22Rv1 (cell line): ENCODE measurements at regions not wholly inside any gene's neighbourhood (a gene's known extent, or its start where the extent isn't known, plus 50 kb on each side); places are given as distances from the start of the nearest gene placed in this dataset.

Experiments used
- CTCF ChIP-seq: fragments of 450-650 bp; IDR thresholded peaks from 2 replicates; pipeline ENCODE4 v1.5.1; 2017; ENCODE audit warnings: mild to moderate bottlenecking
- ZFX ChIP-seq: fragments of 450-650 bp; IDR thresholded peaks from 2 replicates; pipeline ENCODE4 v1.6.1; 2017; ENCODE audit warnings: antibody characterized with exemption, borderline replicate concordance

- no peak for TF ChIP-seq CTCF
- no peak for TF ChIP-seq ZFX
Observed at GRCh38 chr13:107563099-107563925, 652.0 kb downstream of the LIG4 start.
